GM03348 (cell line): ENCODE measurements at regions not wholly inside any gene's neighbourhood (a gene's known extent, or its start where the extent isn't known, plus 50 kb on each side); places are given as distances from the start of the nearest gene placed in this dataset.

ENCODE experiments used
- DNase-seq: peaks from one replicate; pipeline ENCODE4 v3.0.0; 2012; ENCODE audit warnings: low spot score

DNA sequence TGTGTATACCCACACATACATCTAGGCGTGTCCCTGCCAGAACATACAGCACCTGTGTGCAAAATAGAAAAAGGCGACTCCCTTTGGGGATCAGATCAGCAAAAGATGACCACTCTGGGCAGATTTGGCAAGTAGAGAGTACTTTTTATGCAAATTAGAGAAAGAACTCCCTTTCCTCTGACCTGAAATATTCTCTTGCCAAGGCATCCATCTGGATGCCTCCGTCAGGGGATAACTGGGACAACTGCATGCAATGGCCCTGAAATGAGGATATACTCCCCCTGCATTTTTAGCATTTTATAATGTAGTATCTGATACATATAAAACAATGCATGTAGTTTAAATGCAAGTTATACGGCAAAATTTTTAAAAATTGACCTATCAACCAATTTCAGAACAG, 247.7 kb downstream of the ICOS start:
- no peak for DNase-seq

- no peak for DNase-seq
Observed at GRCh38 chr2:204187229-204188083, 250.9 kb downstream of the ICOS start.

DNA sequence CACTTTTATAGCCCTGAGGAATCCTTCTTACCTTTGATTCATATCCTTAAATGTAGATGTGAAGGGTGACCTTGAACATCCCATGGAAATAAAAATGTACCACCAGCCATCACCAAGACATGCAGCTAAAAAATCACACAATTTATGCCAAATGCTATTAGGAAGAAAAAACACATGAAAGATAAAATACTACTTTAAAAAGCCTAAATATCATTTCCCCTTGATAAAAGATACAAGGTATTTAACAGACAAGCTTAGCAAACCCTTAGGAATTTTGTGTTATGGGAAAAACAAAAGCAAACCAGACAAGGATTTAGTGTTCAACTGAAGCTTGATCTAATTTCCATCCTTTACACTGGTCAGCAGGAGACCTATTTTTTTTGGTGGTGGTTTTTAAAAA, 255.0 kb downstream of the ICOS start:
- DNase-seq, result no peak

- no peak for DNase-seq
Observed at GRCh38 chr2:204195498-204195897, 258.9 kb downstream of the ICOS start.

DNA sequence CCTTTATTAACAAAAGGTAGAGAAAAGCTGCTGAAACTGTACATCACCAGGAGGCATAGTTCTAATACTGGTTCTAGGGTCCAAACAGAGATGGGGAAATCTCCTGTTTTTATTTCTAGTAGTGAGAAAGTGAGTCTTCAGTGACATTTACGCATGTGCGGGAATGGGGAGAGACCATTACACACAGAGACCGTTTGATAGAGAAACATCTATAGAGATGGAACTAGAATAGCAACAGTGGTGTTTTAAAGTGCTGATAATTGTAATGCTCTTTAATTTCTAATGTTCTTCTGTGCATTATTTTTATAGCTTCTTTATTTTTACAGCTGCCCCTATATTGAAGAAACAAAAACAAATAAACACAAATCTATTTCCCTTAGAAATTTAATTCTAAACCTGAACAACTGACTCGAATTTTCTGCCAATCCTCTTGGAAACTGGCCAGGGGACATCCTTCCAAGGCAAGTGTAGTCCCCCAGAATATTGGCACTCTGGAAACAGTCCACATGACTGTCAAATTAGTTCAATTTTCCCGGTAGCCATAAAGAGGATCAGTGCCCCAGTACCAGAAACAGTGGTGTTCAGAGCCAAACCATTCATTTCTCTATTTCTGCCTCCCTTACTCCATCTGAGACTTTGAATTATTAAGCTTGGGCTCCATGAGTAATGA, 260.9 kb downstream of the ICOS start:
- no peak for DNase-seq

GRCh38 chr2:204199357-204199756, 262.8 kb downstream of the ICOS start:
- no peak for DNase-seq

DNA sequence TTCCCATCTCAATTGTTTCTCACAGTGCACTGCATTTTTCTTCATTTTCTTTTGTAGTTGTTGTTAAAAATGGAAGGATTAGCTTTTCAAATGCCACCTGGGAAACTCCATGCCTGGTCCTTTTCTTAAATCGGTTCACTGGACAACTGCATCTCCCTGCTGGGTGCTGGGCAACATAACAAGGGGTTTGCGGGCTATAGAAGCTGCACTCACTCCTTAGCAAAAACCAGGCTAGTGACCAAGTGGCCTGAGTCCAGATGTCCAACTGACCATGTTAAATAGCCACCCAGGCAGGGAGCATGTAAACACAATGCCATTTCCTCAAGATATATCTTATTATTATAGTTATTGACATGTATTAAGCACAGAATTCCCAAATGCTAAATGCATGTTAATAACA, 264.9 kb downstream of the ICOS start:
- DNase-seq, result no peak

DNA sequence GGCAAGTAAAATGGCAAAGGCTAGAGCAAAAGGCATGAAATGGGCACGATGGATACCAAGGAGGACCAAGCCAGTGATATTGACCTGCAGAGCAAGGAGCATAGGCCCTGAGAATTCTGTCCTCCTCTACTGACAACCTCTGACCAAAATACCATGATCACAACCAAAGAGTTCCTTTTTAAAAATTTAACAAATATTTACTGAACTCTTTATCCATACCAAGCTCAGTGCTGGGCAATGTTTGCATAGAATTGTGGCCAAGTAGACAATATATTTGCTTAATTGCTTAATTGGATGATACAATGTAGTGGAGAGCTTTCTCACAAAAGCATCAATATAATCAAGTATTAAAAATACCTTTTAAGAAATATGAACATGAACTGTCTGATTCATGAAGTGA, 265.7 kb downstream of the ICOS start:
- no peak for DNase-seq

DNA sequence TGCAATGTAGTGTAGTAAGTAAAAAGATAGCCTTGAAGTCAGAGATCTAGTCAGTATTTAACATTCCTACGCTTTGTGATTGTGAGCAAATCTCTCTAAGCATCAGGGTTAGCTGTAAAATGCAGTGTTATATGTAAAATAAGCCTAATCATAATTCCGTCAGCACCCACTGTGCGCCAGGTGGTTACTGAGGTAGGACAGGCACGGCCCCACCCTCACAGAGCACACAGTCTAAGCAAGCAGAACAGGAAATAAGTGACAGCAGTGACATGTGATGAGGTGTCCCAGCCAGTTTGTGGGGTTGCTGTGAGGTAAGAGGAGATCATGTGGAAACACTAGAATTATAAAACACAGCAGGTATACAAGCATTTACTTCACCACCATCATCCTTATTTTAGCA, 267.1 kb downstream of the ICOS start:
- no peak for DNase-seq

DNA sequence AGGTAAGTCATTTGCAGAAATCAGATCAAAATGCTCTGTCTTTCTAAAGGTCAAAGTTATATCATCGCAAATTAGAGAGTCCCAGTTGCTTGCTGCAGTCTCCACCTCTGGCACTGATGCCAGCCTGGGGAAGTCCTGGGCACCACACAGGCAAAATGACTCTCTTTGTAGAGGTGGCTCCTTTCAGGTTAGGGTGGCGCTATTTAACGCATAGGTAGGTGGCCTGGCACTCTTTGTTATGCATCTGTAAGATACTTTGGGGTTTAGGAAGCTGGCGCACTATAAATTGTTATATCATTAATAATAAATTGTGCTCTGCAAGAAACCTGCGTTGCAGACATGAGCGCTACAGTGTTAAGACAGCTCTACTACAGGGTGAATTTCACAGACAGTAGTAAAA, 268.5 kb downstream of the ICOS start:
- DNase-seq, result no peak

GRCh38 chr2:204205538-204205937, 269.0 kb downstream of the ICOS start:
- DNase-seq, result no peak

DNA sequence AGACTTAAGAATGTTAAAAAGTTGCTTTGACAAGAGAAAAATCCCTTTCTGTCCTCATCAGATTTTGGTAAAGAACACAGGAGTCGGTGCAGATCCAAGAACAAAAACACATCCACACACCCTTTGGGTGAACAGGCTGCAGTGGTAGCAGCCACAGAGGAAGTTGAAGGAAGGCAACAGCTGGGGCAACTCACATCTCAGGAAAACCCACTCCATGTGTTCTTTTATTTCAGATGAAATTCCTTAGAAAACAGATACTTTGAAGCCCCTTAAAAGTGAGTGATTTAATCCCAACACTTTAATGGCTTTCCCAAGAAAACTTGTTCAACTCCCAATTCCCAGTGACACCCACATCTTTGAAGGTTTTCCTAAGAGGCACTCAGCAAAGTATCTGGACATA, 271.3 kb downstream of the ICOS start:
- no peak for DNase-seq

DNA sequence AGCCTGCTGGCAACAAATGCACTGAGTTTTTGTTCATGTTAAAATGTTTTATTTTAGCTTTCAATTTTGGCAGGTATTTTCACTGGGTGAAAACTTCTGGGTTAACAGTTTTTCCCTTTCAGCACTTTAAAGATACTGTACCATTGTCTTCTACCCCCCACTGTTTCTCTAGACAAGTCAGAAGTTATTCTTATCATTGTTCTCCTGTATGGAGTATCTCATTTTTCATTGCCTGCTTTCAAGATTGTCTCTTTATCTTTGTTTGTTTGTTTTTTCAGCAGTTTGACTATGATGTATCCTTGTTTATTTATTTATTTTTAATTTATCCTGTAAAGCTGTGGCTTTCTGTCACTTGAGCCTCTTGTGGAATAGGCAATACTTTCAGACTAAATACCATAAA, 277.0 kb downstream of the ICOS start:
- no peak for DNase-seq

DNA sequence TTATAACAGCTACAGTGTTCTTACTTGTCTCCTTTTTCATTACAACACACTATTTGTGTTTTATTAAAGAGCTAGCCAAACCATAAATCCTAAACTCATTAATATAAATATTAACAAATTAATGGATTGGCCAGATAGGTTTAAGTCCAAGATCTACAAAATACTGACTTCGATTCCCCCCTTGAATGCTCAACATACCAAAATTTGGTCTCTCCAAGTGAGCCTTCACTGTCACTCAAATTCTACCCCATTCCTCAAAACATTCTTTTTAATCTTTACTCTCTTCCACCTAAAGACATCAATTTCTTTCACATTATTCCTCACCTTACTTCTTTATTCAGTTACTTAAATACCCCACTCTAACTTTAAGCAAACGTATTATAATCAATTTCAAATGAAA, 281.5 kb downstream of the ICOS start:
- DNase-seq, result no peak

GRCh38 chr2:204219196-204219595, 282.6 kb downstream of the ICOS start:
- DNase-seq, result no peak

- DNase-seq, result no peak
Observed at GRCh38 chr2:204220896-204221295, 284.3 kb downstream of the ICOS start.

- DNase-seq, result no peak
Observed at GRCh38 chr2:204223046-204223445, 286.5 kb downstream of the ICOS start.

GRCh38 chr2:204223544-204223943, 287.0 kb downstream of the ICOS start:
- DNase-seq, result no peak

- DNase-seq, result no peak
Observed at GRCh38 chr2:204225671-204226073, 289.1 kb downstream of the ICOS start.

- DNase-seq, result no peak
Observed at GRCh38 chr2:204226305-204226880, 289.8 kb downstream of the ICOS start.

GRCh38 chr2:204228169-204228886, 291.8 kb downstream of the ICOS start:
- no peak for DNase-seq

GRCh38 chr2:204234248-204234647, 297.7 kb downstream of the ICOS start:
- no peak for DNase-seq

DNA sequence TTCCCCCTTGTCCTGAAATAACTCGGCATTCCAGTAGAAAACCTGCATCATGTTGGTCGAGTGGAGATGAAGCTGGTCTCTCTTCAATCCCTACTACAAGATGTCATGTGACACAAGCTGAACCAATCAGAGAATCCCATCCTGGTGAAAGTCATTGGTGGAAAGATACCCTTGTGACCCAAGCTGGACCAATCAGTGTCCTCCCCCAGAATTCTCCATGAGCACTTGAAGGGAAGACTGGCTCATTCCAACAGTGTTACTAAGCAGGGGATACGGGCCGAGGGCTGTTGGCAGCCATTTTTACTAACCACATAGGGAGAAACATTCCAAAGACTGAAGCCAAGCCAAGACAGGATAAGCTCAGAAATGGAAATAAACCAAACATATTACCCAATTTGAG, 298.3 kb downstream of the ICOS start:
- peak; percentile 29 for DNase-seq
